OCI-LY1 (cell line): ENCODE measurements at regions not wholly inside any gene's neighbourhood (a gene's known extent, or its start where the extent isn't known, plus 50 kb on each side); places are given as distances from the start of the nearest gene placed in this dataset.

Source experiments
- CTCF ChIP-seq: fragments of 200-600 bp; sonication (generic), shearing (Covaris generic); IDR thresholded peaks from 2 replicates; pipeline ENCODE4 v1.5.1; 2017; ENCODE audit warnings: mild to moderate bottlenecking, antibody characterized with exemption, low read length, moderate library complexity, mixed read lengths
- EZH2 ChIP-seq: fragments of 200-600 bp; sonication (generic), shearing (Covaris generic); IDR thresholded peaks from 2 replicates; pipeline ENCODE4 v1.8.0; 2017; ENCODE audit warnings: borderline replicate concordance, mixed run types, mild to moderate bottlenecking, antibody characterized with exemption, low read length, moderate library complexity, mixed read lengths

- TF ChIP-seq CTCF = no peak
- TF ChIP-seq EZH2 = no peak
Measured at GRCh38 chr10:4617589-4617988, 208.4 kb upstream of the AKR1E2 start.
